GF-D8 (cell line): ENCODE measurements at regions not wholly inside any gene's neighbourhood (a gene's known extent, or its start where the extent isn't known, plus 50 kb on each side); places are given as distances from the start of the nearest gene placed in this dataset.
"Not testable (repeated sequence)": the region's sequence is repeated elsewhere in the genome, so short reads cannot be mapped to it uniquely, and the experiment has no call there.

Experiments used
- DNase-seq: peaks from one replicate; lab custom pipeline; 2025; lab: John Stamatoyannopoulos, UW

DNA sequence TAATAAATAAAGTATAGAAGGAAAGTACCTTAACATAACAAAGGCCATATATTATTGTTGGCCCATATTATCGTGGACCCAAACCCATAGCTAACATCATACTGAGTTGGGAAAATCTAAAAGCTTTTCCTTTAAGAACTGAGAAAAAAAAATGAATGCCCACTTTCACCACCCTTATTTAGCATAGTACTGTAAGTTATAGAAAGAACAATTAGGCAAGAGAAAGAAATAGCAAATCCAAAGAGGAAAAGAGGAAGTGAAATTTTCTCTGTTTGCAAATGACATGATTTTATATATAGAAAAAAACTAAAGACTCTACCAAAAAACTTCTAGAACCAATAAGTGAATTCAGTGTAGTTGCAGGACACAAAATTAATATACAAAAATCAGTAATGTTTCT lies 1854.6 kb downstream of the PCDH7 start:
- DNase-seq = no peak

- no peak for DNase-seq
These were observed 1868.9 kb downstream of the PCDH7 start for GRCh38 chr4:32589097-32589496.

DNA sequence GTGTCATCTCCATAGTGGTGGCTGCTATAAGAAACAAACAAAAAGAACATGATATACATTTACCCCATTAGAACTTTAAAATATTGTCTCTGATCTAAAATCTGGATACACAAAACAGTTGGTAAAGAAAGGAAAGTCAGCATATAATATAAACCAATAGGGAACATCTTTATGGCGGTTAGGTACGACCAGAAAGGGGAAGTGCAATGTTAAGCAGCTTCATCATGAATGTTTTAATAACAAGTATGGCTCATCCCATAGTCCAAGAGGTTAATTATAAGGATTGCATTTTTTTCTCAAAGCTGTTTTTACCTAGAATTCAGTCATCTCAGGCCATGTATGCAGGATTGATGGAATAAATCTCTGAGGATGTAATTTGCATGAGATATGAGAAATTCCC lies 1869.7 kb downstream of the PCDH7 start:
- no peak for DNase-seq

GRCh38 chr4:32597354-32597753 lies 1877.2 kb downstream of the PCDH7 start:
- DNase-seq = no peak

GRCh38 chr4:32601848-32602247 lies 1881.7 kb downstream of the PCDH7 start:
- no peak for DNase-seq

- no peak for DNase-seq
These were observed 1887.8 kb downstream of the PCDH7 start for GRCh38 chr4:32607978-32608377.

DNA sequence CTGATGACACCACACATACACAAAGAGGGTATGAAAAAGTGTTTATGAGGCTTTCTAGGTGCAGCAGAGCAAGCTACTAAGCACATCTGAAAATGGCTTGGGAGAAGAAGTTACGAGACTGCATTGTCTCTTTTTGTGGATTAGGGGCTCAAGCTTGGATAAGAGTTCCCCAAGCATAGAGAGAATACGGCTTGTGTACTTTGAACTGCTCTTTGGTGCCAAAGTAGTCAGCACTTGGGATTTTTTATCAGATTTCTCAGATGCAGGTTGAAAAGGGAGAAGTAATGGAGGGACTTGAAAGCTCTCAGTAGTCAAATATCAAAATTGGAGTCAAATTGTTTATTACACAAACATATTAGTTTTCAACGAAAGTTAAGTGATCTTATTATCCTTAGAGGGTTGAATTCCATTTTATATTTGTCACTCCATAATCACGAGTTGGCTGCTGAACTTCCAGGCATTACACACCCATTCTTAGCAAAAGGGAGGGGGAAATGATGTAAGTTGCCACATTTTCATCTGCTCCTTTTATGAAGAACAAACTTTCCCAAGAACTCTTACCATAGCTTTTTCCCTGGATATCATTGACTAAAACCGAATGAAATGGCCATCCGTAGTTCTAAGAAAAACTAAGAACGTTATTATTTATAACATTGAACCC lies 1904.9 kb downstream of the PCDH7 start:
- DNase-seq = no peak

GRCh38 chr4:32625687-32626337 lies 1905.6 kb downstream of the PCDH7 start:
- no peak for DNase-seq

GRCh38 chr4:32631831-32632230 lies 1911.7 kb downstream of the PCDH7 start:
- DNase-seq = no peak

DNA sequence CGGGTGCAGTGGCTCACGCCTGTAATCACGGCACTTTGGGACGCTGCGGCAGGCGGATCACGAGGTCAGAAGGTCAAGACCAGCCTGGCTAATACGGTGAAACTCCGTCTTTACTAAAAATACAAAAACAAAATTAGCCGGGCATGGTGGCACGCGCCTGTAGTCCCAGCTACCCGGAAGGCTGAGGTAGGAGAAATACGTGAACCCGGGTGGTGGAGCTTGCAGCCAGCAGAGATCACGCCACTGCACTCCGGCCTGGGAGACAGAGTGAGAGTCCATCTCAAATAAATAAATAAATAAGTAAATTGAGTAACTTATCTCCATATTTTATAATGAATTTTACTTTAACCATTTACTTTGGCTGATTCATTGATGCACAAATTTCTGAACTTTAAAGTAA lies 1913.3 kb downstream of the PCDH7 start:
- no peak for DNase-seq

- DNase-seq = no peak
These were observed 1925.5 kb downstream of the PCDH7 start for GRCh38 chr4:32645653-32646052.

DNA sequence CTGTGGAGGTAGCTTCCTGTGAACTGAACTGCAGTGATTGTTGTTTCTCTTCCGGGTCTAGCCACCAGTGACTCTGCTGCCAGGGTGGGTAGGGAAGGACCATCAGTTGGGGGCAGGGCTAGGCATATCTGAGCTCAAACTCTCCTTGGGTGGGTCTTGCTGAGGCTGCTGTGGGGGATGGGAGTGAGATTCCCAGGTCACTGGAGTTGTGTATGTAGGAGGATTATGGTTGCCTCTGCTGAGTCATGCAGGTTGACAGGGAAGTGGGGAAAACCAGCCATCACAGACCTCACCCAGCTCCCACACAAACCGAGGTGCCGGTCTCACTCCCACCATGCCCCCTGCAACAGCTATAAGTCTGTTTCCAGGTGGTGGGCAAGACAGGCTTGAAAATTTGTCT lies 1937.8 kb downstream of the PCDH7 start:
- no peak for DNase-seq

DNA sequence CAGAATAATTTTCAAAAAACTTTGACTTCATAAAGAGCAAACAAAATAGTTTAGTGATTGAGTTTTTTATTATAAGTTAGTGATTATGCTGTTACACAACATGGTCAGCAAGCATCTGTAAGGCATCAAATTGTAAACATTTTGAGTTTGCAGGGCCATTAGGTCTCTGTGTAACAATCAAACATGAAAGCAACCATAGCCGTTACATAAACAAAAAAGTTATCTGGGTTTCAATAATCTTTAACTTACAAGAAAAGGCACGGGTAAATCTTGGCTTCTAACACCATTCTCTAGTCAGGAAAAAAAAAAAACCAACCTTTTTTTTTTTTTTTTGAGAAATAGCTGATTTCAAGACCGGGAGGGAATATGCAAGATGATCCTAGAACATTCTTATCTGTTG lies 1941.1 kb downstream of the PCDH7 start:
- DNase-seq = no peak

DNA sequence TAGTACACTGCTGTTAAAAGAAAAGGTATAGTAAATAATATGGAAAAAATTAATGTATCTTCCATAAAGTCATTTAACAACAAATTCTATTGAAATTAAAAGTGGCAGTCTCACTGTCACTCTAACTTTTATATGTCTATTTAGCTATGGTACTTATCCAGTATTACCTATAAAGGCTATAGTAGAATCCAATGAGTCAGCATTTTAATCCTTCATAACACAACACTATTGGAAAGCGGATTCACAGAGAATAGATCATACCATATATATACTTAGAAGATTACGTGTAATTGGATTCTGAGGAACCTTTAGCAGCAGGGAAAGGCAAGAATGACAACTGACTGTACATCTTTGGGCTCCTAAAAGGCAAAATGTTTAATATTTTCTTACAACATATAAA lies 1942.6 kb downstream of the PCDH7 start:
- no peak for DNase-seq

DNA sequence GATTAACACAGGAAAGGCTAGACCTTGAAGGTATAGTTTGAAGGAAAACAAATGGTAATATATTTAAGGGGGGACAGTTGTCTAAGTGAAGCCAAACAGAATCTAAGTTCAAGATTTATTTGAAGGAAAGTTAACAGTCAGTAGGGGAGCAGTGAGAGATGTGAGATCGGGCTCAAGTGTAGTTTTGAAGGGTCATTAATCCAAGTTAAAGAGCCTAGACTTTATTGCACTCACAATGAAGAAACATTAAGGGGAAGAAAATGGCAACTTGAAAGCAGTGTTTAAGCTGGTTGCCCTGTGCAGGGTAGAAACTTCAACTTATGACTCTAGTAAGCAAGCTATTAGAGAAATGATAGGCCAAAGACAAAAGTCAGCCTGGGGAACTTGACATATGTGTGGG lies 1952.2 kb downstream of the PCDH7 start:
- no peak for DNase-seq

GRCh38 chr4:32680946-32681345 lies 1960.8 kb downstream of the PCDH7 start:
- DNase-seq = no peak

DNA sequence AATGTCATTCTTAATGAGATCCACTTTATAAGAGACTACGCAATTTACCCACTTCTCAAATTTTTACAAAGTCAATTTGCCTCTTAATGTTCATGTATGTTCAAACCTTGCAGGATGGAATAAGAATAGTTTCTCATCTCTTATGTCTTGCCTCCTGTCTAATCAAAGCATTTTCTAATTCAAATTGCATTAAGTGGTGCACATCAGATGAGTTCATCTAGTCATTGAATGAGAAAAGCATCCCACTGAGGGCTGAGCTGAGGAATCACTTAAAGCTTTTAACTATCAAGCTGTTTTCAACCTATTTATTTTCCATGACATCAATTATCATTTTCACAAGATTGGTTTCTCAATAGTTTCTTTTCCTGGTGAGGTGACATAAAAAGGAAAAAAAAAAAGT lies 1964.0 kb downstream of the PCDH7 start:
- DNase-seq = no peak

- no peak for DNase-seq
These were observed 1966.0 kb downstream of the PCDH7 start for GRCh38 chr4:32686123-32686522.

DNA sequence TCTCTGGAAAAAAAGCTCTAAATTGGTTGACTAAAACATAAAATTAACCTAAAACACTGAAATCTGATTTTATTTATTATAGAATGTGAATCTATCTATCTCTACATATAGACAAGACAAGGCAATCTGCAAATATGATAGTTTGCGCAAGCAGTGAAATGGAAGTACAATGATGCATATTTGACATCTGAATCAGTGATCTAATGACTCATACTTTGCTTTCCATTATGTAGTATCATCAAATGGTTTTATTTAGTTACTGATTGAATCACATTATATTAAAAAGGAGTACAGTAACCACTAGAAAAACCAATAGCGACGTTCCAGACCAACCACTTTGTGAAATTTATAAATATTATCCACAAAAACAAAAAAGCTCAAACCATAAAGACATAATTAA lies 1969.3 kb downstream of the PCDH7 start:
- no peak for DNase-seq

DNA sequence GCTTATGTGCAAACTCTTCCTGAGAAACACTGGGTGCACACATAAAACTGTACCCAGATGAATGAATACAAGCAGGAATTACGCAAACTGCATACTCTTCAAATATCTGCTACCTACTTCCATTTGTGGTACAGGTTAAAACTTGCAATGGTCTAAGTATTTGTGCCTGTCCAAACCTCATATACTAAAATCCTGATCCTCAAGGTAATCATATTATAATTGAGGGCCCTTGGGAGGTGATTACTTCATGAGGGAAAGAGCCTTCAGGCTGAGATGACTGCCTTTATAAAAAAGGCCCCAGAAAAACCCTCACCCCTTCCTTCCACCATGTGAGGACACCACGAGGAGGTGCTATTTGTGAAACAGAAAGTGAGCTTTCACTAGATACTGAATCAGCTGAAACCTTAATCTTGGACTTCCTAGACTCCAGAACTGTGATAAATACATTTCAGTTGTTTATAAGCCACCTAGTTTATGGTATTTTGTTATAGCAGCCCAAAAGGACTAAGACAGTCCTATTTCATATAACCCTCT lies 1977.2 kb downstream of the PCDH7 start:
- no peak for DNase-seq

DNA sequence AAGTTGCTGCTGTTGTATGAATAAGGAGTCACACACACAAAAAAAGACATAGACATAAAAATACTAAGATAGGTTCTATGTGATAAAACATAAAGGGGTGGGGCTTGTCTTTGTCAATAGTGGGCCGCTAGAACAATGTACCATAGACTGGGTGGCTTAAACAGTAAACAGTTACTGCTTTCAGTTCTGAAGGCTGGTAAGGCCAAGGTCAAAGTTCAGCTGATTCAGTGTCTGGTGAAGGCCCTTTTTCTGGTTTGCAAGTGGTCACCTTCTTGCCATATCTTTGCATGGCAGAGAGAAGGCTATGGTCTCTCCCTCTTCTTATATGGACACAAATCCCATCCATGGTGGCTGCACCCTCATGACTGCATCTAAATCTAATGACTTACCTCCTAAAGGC lies 1980.7 kb downstream of the PCDH7 start:
- DNase-seq = no peak

- DNase-seq = no peak
These were observed 1986.7 kb downstream of the PCDH7 start for GRCh38 chr4:32706893-32707292.

DNA sequence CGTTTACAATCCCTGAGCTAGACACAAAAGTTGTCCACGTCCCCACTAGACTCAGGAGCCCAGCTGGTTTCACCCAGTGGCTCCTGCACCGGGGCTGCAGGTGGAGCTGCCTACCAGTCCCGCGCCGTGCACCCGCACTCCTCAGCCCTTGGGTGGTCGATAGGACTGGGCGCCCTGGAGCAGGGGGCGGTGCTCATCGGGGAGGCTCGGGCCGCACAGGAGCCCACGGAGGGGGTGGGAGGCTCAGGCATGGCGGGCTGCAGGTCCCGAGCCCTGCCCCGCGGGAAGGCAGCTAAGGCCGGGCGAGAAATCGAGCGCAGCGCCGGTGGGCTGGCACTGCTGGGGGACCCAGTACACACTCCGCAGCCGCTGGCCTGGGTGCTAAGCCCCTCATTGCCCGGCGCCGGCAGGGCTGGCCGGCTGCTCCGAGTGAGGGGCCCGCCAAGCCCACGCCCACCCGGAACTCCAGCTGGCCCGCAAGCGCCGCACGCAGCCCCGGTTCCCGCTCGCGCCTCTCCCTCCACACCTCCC lies 1996.0 kb downstream of the PCDH7 start:
- not testable (repeated sequence) for DNase-seq
